ENCODE measurements at regions not wholly inside any gene's neighbourhood (a gene's known extent, or its start where the extent isn't known, plus 50 kb on each side); places are given as distances from the start of the nearest gene placed in this dataset.
A peak's percentile ranks its signal among the peaks of the same experiment; 100 is the strongest.

GRCh38 chr2:238704471-238705225, 143.2 kb upstream of the TWIST2 start:
- H3K4me3 ChIP-seq (ENCODE audit: low read length), result no peak overlapping the region
- no peak for DNase-seq (ENCODE audit: low read depth)
- no peak for TF ChIP-seq CTCF (conservative IDR thresholded peaks at IDR 0.05; ENCODE audit: low read length)

- no peak for DNase-seq (ENCODE audit: low read depth)
- no peak for TF ChIP-seq CTCF (conservative IDR thresholded peaks at IDR 0.05; ENCODE audit: low read length)
- H3K4me3 ChIP-seq (ENCODE audit: low read length), result no peak overlapping the region
These were observed 141.7 kb upstream of the TWIST2 start for GRCh38 chr2:238706163-238706562.

GRCh38 chr2:238706673-238707072, 141.2 kb upstream of the TWIST2 start:
- TF ChIP-seq CTCF (conservative IDR thresholded peaks at IDR 0.05; ENCODE audit: low read length), result peak; percentile 44
- no peak for DNase-seq (ENCODE audit: low read depth)
- no peak overlapping the region for H3K4me3 ChIP-seq (ENCODE audit: low read length)

GRCh38 chr2:238709325-238710025, 138.4 kb upstream of the TWIST2 start:
- DNase-seq (ENCODE audit: low read depth), result peak; percentile 45
- H3K4me3 ChIP-seq (ENCODE audit: low read length), result no peak overlapping the region
- no peak for TF ChIP-seq CTCF (conservative IDR thresholded peaks at IDR 0.05; ENCODE audit: low read length)

- no peak overlapping the region for H3K4me3 ChIP-seq (ENCODE audit: low read length)
- TF ChIP-seq CTCF (conservative IDR thresholded peaks at IDR 0.05; ENCODE audit: low read length), result no peak
- peak; percentile 79 for DNase-seq (ENCODE audit: low read depth)
These were observed 137.7 kb upstream of the TWIST2 start for GRCh38 chr2:238710032-238710735.

GRCh38 chr2:238710787-238711186, 137.1 kb upstream of the TWIST2 start:
- no peak for DNase-seq (ENCODE audit: low read depth)
- no peak overlapping the region for H3K4me3 ChIP-seq (ENCODE audit: low read length)
- TF ChIP-seq CTCF (conservative IDR thresholded peaks at IDR 0.05; ENCODE audit: low read length), result no peak

Data from AG10803 (cell line).